ENCODE measurements at regions not wholly inside any gene's neighbourhood (a gene's known extent, or its start where the extent isn't known, plus 50 kb on each side); places are given as distances from the start of the nearest gene placed in this dataset.

DNA sequence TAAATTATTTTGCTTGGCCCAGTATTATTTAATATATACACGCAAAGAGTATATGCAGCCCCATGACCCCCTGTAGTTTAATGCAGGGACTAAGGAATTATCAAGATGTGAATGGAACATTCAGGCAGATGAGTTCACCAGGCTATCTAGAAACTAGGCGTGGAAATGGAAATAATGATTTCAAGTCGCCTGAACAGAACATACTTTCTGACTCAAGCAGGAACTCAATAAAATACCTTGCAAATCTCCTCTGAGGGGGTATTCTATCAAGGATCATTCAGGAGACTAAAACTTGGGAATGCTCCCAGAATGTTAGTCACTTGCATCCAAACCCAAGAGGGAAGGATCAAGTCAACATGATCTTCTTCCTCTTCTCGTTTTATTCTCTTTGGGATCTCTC is 59.6 kb upstream of the RASSF6 start:
- TF ChIP-seq POLR2A (IDR thresholded peaks at IDR 0.05; ENCODE audit: low read depth, low read length), result no peak
- TF ChIP-seq MYC (IDR thresholded peaks at IDR 0.05; ENCODE audit: low read depth, low read length), result no peak
- TF ChIP-seq, protein P1, sequence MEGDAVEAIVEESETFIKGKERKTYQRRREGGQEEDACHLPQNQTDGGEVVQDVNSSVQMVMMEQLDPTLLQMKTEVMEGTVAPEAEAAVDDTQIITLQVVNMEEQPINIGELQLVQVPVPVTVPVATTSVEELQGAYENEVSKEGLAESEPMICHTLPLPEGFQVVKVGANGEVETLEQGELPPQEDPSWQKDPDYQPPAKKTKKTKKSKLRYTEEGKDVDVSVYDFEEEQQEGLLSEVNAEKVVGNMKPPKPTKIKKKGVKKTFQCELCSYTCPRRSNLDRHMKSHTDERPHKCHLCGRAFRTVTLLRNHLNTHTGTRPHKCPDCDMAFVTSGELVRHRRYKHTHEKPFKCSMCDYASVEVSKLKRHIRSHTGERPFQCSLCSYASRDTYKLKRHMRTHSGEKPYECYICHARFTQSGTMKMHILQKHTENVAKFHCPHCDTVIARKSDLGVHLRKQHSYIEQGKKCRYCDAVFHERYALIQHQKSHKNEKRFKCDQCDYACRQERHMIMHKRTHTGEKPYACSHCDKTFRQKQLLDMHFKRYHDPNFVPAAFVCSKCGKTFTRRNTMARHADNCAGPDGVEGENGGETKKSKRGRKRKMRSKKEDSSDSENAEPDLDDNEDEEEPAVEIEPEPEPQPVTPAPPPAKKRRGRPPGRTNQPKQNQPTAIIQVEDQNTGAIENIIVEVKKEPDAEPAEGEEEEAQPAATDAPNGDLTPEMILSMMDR (IDR thresholded peaks at IDR 0.05; ENCODE audit: extremely low read depth in 1 of 2, insufficient read depth in 1 of 2, low read depth in 1 of 2, low read length in 2 of 2), result no peak
- no peak for TF ChIP-seq EZH2 (IDR thresholded peaks at IDR 0.05; ENCODE audit: borderline replicate concordance, low read depth, low read length, severe bottlenecking)
- TF ChIP-seq GATA2 (IDR thresholded peaks at IDR 0.05; ENCODE audit: insufficient read depth, insufficient read length, low read depth, low read length), result peak; percentile 94
- peak; percentile 69 for TF ChIP-seq POLR2AphosphoS5 (IDR thresholded peaks at IDR 0.05; ENCODE audit: insufficient read depth, low read depth, low read length)
- TF ChIP-seq FOS (IDR thresholded peaks at IDR 0.05; ENCODE audit: borderline replicate concordance, insufficient read depth, low read length), result peak; percentile 67
